ENCODE measurements at regions not wholly inside any gene's neighbourhood (a gene's known extent, or its start where the extent isn't known, plus 50 kb on each side); places are given as distances from the start of the nearest gene placed in this dataset.
A peak's percentile ranks its signal among the peaks of the same experiment; 100 is the strongest.

DNA sequence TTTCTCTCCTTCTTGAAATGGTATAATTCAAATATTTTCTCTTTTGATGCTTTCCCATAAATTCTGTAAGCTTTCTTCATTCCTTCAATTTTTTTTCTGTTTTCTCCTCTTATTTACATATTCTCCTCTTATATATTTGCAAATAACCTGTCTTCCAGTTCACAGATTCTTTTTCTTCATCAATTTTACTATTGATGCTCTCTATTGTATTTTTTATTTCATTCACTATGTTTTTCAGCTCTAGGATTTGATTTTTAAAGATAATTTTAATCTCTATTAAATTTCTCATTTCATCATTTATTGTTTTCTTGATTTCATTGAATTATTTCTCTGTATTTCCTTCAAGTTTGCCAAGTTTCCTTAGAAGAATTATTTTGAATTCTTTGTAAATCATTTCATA lies 54.0 kb upstream of the PRPS1L1 start:
- DNase-seq = no peak

DNA sequence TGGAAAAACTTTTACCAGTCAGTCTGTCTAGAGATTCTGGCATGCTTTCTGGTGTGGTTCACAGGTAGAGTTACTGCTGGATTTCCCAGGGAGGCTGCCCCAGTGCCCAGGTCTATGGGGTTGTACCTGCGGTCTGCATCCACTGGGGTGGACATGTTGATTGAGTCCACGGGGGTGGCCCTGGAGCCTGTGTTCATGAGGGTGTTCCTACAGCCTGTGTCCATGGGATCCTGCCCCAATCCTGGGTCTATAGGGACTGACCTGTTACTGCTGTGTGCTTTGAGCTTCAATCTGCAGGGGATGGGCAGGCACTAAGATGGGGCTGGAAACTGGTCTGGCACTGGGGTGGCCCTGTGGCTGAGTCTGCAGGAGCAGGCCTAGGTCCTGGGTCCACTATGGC lies 54.5 kb upstream of the PRPS1L1 start:
- no peak for DNase-seq

- DNase-seq = peak in 1 of 2 experiments; percentile 13
These were observed 58.7 kb upstream of the PRPS1L1 start for GRCh38 chr7:18086165-18087025.

- peak in 1 of 2 experiments; percentile 9 for DNase-seq
These were observed 59.5 kb upstream of the PRPS1L1 start for GRCh38 chr7:18087026-18087686.

DNA sequence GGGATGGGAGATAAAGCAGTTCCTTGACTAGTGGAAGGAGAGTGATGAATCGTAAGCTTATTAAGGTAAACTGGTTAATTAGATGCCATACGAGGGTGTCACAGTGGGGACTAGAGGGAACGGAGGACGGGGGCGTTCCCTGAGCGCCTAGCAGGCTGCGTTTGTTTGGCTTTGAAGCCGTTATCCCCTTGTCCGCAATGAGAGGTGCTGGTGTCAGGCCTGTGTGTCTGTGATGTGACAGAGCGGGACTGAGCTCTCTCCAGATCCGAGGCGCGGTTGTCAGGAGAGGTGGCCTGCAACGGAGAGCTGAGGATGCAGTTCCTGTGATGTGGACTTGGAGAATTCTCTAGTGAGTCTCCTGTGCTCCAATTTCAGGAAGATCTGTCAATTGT lies 60.0 kb upstream of the PRPS1L1 start:
- no peak for DNase-seq

- DNase-seq = no peak
These were observed 68.4 kb upstream of the PRPS1L1 start for GRCh38 chr7:18096087-18096486.

- no peak for DNase-seq
These were observed 74.9 kb upstream of the PRPS1L1 start for GRCh38 chr7:18102576-18102975.

GRCh38 chr7:18103436-18104218 lies 76.0 kb upstream of the PRPS1L1 start:
- no peak for DNase-seq

- no peak for DNase-seq
These were observed 82.1 kb upstream of the PRPS1L1 start for GRCh38 chr7:18109762-18110161.

- DNase-seq = no peak
These were observed 89.0 kb upstream of the PRPS1L1 start for GRCh38 chr7:18116661-18117060.

DNA sequence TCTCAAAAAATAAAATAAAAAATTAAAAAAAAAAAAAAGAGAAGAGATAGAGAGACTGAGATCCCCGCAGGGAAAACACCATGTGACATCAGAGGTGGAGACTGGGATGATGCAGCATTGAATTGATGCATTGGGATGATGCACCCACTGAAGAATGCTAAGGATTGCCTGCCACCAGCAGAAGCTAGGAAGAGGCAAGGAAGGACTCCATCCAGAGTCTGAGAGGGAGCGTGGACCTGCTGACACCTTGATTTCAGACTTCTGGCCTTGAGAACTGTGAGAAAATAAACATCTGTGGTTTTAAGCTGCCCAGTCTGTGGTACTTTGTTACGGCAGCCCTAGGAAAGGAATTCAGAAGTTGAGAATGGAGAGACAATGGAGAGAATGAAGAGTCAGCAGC lies 89.8 kb upstream of the PRPS1L1 start:
- DNase-seq = no peak

- peak in 1 of 2 experiments; percentile 1 for DNase-seq
These were observed 92.3 kb upstream of the PRPS1L1 start for GRCh38 chr7:18119985-18120384.

DNA sequence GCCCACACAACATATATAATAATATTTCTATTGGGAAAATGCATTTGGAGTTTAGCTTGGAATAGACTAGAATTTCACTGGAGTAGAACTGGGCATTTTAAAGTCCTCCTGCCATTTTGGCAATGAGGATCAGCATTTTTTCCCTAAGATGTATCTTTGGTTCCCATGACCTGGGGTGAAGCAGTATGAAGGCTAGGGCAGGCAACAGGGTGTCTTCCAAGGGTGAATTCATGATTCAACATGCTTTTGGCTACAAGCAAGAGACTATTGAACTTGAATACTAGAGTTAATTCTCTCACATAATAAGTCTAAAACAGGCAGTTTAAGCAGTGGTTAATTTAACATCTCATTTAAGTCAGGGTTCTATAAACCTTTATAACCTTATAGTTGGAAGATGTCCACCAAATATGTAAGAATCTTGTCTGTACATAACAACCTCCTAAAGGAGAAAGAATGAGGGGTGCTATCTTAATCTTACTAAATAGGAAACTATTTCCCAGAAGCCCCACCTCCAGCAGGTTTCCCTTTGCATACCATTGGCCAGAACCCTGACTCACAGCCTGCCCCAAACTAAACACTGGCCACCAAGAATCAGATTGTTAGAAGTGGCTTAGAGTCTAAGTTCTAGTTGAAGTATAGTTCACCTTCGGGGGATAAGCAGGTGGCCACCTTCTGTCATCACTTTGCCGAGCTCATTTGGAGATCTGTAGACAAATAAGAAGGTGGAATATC lies 96.0 kb upstream of the PRPS1L1 start:
- no peak for DNase-seq

- DNase-seq = no peak
These were observed 97.8 kb upstream of the PRPS1L1 start for GRCh38 chr7:18125476-18125875.

GRCh38 chr7:18126281-18126680 lies 98.6 kb upstream of the PRPS1L1 start:
- DNase-seq = no peak

DNA sequence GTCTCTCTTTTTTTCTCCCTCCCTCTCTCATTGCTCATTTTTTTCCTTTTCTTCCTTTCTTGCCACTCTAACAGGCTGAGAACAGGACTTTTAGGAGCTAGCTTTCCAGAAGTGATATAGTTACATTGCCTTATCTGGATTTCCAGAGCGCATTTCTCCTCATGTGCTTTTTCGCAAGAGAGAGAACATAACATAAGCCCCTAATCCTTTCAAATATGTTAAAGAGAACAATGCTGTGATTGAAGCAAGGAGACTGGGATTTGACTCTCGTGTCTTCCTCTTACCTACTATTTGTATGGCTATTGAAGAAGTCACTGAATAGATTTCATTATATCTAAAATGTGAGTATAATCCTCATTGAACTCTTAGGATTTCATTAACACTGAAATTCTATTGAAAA lies 101.2 kb upstream of the PRPS1L1 start:
- DNase-seq = no peak

GRCh38 chr7:18132811-18133210 lies 105.2 kb upstream of the PRPS1L1 start:
- DNase-seq = no peak

DNA sequence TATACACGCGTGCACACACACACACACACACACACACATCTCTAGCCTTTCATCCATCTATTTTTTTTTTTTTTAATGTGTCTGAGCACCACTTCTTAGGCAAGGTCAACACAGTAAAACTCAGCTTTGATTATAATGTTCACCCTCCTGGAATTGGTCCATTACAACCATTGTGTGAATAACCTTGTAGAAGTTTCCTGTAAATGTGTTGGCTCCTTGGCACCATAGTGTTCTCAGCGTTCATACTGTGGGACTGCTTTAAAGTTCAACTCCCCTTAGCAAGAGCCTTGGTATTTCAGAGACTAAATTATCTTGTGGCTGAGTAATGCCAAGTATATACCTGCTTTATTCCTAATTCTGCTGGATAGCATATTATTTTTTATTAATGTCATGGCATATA lies 106.3 kb upstream of the PRPS1L1 start:
- no peak for DNase-seq

DNA sequence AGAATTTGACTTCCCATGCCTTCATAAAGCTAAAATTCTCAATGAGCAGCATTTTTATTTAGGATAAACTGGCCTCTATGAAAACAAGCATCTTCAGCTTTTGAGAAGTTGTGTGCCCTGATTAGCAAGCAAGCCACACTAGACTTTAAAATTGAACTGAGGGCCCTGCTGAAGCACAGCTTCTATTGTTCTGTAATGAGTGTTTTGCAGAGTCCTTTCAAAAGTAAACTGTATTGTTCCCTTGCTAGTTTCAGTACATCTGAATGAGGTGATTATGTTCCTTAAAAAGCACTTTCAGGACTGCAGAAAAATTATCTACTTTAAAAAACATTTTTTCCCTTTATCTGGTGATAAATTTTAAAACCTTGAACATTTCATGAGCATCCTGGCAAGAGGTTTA lies 113.3 kb upstream of the PRPS1L1 start:
- DNase-seq = no peak

- DNase-seq = no peak
These were observed 116.5 kb upstream of the PRPS1L1 start for GRCh38 chr7:18144166-18144565.

- no peak for DNase-seq
These were observed 117.5 kb upstream of the PRPS1L1 start for GRCh38 chr7:18145160-18145559.

DNA sequence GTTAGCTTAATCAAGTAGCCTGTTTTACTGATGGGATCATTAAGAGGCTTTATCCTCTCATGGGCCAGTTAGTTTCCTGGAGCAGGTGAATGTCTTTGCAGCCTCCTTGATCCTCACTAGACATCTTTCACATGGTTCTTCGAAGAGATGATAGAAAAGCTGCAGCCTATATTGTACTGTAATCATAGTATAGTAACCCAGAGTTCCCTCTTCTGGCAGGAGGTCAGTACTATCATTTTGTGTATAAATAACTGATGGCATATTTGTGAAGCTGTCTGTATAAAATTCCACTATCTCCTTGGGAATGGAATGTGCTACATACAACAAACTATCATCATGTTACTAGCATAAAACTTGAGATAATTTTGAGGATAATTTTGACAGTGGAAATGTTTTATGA lies 123.8 kb upstream of the PRPS1L1 start:
- no peak for DNase-seq

GRCh38 chr7:18153183-18153748 lies 125.6 kb upstream of the PRPS1L1 start:
- DNase-seq = no peak

Data from NCI-H526 (cell line).